SK-N-SH (cell line): ENCODE measurements at regions not wholly inside any gene's neighbourhood (a gene's known extent, or its start where the extent isn't known, plus 50 kb on each side); places are given as distances from the start of the nearest gene placed in this dataset.

Source experiments
- CTCF ChIP-seq: fragments of 200-600 bp; sonication (generic); IDR thresholded peaks from 2 replicates; pipeline ENCODE4 v1.6.1; 2017; ENCODE audit warnings: antibody characterized with exemption, mild to moderate bottlenecking, moderate library complexity
- FOXJ3 ChIP-seq: sonication (generic); formaldehyde crosslinking; IDR thresholded peaks from 2 replicates; pipeline ENCODE4 v1.5.1; 2020; ENCODE audit warnings: mild to moderate bottlenecking, missing genetic modification reagents
- FOXM1 ChIP-seq: IDR thresholded peaks from 2 replicates; pipeline ENCODE4 v1.4.0; 2012; ENCODE audit warnings: low read depth, mild to moderate bottlenecking
- JUND ChIP-seq: IDR thresholded peaks from 2 replicates; pipeline ENCODE4 v1.4.0; 2012
- MAX ChIP-seq: IDR thresholded peaks from 2 replicates; pipeline ENCODE4 v1.4.0; 2012; ENCODE audit warnings: low read depth
- NFIC ChIP-seq: IDR thresholded peaks from 2 replicates; pipeline ENCODE4 v1.4.0; 2012; ENCODE audit warnings: borderline replicate concordance
- POLR2AphosphoS5 ChIP-seq: IDR thresholded peaks from 2 replicates; pipeline ENCODE4 v1.6.1; 2012; ENCODE audit warnings: low read depth, low read length
- RAD21 ChIP-seq: IDR thresholded peaks from 2 replicates; pipeline ENCODE4 v1.6.1; 2012; ENCODE audit warnings: mild to moderate bottlenecking, low read length
- RCOR1 ChIP-seq: fragments of 150-350 bp; IDR thresholded peaks from 2 replicates; pipeline ENCODE4 v1.6.1; 2017; ENCODE audit warnings: antibody characterized with exemption, low read length
- TAF1 ChIP-seq: IDR thresholded peaks from 2 replicates; pipeline ENCODE4 v1.6.1; 2012; ENCODE audit warnings: low read depth, mild to moderate bottlenecking, low read length, moderate library complexity, borderline replicate concordance
- TCF12 ChIP-seq: IDR thresholded peaks from 2 replicates; pipeline ENCODE4 v1.4.0; 2012
- YY1 ChIP-seq: IDR thresholded peaks from 2 replicates; pipeline ENCODE4 v1.4.0; 2012; ENCODE audit warnings: low read depth, mild to moderate bottlenecking
- ZBTB33 ChIP-seq: IDR thresholded peaks from 2 replicates; pipeline ENCODE4 v1.4.0; 2012; ENCODE audit warnings: low read depth, borderline replicate concordance
- TF ChIP-seq, protein P1 (sequence below): fragments of 150-350 bp; IDR thresholded peaks from 2 replicates; pipeline ENCODE4 v1.6.1; 2016; ENCODE audit warnings: mild to moderate bottlenecking, low read depth, low read length

- TF ChIP-seq NFIC (no peak), RCOR1 (no peak), CTCF (no peak), MAX (no peak), YY1 (no peak), TCF12 (no peak), JUND (no peak), ZBTB33 (no peak), FOXM1 (no peak), POLR2AphosphoS5 (no peak), TAF1 (no peak), RAD21 (no peak), FOXJ3 (CRISPR knock-in tag) (no peak)
- TF ChIP-seq, protein P1, sequence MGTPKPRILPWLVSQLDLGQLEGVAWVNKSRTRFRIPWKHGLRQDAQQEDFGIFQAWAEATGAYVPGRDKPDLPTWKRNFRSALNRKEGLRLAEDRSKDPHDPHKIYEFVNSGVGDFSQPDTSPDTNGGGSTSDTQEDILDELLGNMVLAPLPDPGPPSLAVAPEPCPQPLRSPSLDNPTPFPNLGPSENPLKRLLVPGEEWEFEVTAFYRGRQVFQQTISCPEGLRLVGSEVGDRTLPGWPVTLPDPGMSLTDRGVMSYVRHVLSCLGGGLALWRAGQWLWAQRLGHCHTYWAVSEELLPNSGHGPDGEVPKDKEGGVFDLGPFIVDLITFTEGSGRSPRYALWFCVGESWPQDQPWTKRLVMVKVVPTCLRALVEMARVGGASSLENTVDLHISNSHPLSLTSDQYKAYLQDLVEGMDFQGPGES = no peak
Measured at GRCh38 chr13:53560556-53560955, 531.9 kb downstream of the OLFM4 start.
